ENCODE measurements at regions not wholly inside any gene's neighbourhood (a gene's known extent, or its start where the extent isn't known, plus 50 kb on each side); places are given as distances from the start of the nearest gene placed in this dataset.
"Not testable (repeated sequence)": the region's sequence is repeated elsewhere in the genome, so short reads cannot be mapped to it uniquely, and the experiment has no call there.

DNA sequence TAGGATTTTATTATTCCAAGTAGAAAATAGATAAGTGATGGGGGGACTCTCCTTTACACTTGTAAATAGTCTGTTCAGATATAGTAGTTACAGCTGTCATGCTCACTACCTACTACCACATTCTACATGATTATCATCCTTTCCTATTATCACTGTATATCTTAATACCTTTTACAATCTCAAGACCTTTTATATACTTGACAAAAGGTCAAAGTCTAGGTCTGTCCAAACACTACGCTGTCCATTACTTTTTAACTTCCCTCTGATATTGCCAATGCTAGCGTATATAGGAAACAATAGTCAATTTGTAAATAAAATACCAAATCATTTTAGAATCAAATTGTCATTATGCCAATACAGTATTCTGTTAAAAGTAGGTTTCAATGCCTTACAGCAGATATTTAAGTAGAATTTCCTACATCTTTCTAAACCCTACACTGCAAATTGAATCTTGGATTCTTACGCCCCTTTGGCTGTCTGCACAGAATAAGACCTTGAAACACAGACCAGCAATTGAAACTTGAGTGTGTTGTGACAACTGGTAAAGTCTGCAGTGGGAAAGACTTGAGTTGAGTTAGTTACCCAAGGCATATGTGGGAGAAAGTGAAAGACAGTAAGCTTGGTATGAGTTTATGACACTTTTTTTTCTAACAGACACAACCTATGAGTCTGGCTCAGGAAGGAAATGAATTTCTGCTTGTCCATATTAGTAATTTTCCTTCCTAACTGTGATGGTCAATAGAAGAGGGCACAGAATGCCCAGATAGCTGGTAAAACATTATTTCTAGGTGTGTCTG, 827.6 kb upstream of the ACO1 start:
- WGBS, 2 experiments (ENCODE audit: insufficient coverage in 1 of 2, insufficient read length in 1 of 2): 100% methylated on average over 3 of the region's 3 CpGs; no CpG with 5 or more reads in 1 of the 2 experiments
- no peak overlapping the region for H3K4me3 Mint-ChIP-seq
- H3K9me3 Mint-ChIP-seq: no peaks in the 10 kb centered on the region
- no peaks in the 10 kb centered on the region for H3K27me3 Mint-ChIP-seq (ENCODE audit: insufficient read depth)
- no peaks in the 10 kb centered on the region for H3K36me3 Mint-ChIP-seq (ENCODE audit: low read depth)
- Histone ChIP-seq H3K9ac (ENCODE audit: extremely low read depth, low read length, poor library complexity, severe bottlenecking) (no peak overlapping the region), H3K9me3 (ENCODE audit: control insufficient read depth, low read length) (no peaks in the 10 kb centered on the region), H3K36me3 (ENCODE audit: control insufficient read depth, insufficient read depth, low read length) (no peaks in the 10 kb centered on the region), H3K4me3 (ENCODE audit: low read length) (no peak overlapping the region), H3K27me3 (ENCODE audit: control insufficient read depth, insufficient read depth, low read length, poor library complexity, severe bottlenecking) (no peaks in the 10 kb centered on the region), H3K4me1 (ENCODE audit: control insufficient read depth, insufficient read depth, low read length) (peaks cover 7% of the 10 kb centered on the region), H3K27ac (ENCODE audit: low read depth, low read length) (no peak overlapping the region)
- TF ChIP-seq, protein P1, sequence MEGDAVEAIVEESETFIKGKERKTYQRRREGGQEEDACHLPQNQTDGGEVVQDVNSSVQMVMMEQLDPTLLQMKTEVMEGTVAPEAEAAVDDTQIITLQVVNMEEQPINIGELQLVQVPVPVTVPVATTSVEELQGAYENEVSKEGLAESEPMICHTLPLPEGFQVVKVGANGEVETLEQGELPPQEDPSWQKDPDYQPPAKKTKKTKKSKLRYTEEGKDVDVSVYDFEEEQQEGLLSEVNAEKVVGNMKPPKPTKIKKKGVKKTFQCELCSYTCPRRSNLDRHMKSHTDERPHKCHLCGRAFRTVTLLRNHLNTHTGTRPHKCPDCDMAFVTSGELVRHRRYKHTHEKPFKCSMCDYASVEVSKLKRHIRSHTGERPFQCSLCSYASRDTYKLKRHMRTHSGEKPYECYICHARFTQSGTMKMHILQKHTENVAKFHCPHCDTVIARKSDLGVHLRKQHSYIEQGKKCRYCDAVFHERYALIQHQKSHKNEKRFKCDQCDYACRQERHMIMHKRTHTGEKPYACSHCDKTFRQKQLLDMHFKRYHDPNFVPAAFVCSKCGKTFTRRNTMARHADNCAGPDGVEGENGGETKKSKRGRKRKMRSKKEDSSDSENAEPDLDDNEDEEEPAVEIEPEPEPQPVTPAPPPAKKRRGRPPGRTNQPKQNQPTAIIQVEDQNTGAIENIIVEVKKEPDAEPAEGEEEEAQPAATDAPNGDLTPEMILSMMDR (conservative IDR thresholded peaks at IDR 0.05): no peak
- H3K4me1 Mint-ChIP-seq: peaks cover 12% of the 10 kb centered on the region
- H3K27ac Mint-ChIP-seq: no peak overlapping the region
- DNase-seq: no peak

- not testable (repeated sequence) for H3K36me3 Mint-ChIP-seq (ENCODE audit: low read depth); H3K4me1 ChIP-seq (ENCODE audit: control insufficient read depth, insufficient read depth, low read length); H3K9me3 ChIP-seq (ENCODE audit: control insufficient read depth, low read length); H3K27ac Mint-ChIP-seq; H3K9me3 Mint-ChIP-seq; H3K4me3 ChIP-seq (ENCODE audit: low read length); H3K27me3 Mint-ChIP-seq (ENCODE audit: insufficient read depth); DNase-seq; H3K27ac ChIP-seq (ENCODE audit: low read depth, low read length); H3K4me1 Mint-ChIP-seq; H3K4me3 Mint-ChIP-seq; H3K9ac ChIP-seq (ENCODE audit: extremely low read depth, low read length, poor library complexity, severe bottlenecking); H3K27me3 ChIP-seq (ENCODE audit: control insufficient read depth, insufficient read depth, low read length, poor library complexity, severe bottlenecking); H3K36me3 ChIP-seq (ENCODE audit: control insufficient read depth, insufficient read depth, low read length)
- WGBS, 2 experiments (ENCODE audit: insufficient coverage in 1 of 2, insufficient read length in 1 of 2): 95% methylated on average over 1 of the region's 1 CpG; no CpG with 5 or more reads in 1 of the 2 experiments
Measured at GRCh38 chr9:31572190-31572589, 812.3 kb upstream of the ACO1 start.

- H3K4me3 Mint-ChIP-seq: no peak overlapping the region
- H3K27ac Mint-ChIP-seq: no peak overlapping the region
- H3K27ac ChIP-seq (ENCODE audit: low read depth, low read length): no peak overlapping the region
Measured at GRCh38 chr9:31573561-31573960, 810.9 kb upstream of the ACO1 start.

More at GRCh38 chr9:31573561-31573960, 810.9 kb upstream of the ACO1 start:
- no peaks in the 10 kb centered on the region for H3K27me3 Mint-ChIP-seq (ENCODE audit: insufficient read depth)
- WGBS, 2 experiments (ENCODE audit: insufficient coverage in 1 of 2, insufficient read length in 1 of 2): 93 to 100% methylated on average over 1 to 2 of the region's 2 CpGs
- no peak for DNase-seq
- no peaks in the 10 kb centered on the region for H3K36me3 ChIP-seq (ENCODE audit: control insufficient read depth, insufficient read depth, low read length)
- H3K9me3 ChIP-seq (ENCODE audit: control insufficient read depth, low read length): no peaks in the 10 kb centered on the region
- no peaks in the 10 kb centered on the region for H3K36me3 Mint-ChIP-seq (ENCODE audit: low read depth)
- H3K9ac ChIP-seq (ENCODE audit: extremely low read depth, low read length, poor library complexity, severe bottlenecking): no peak overlapping the region
- no peaks in the 10 kb centered on the region for H3K4me1 Mint-ChIP-seq
- H3K9me3 Mint-ChIP-seq: peaks cover 6% of the 10 kb centered on the region
- TF ChIP-seq, protein P1 (conservative IDR thresholded peaks at IDR 0.05): no peak
- H3K27me3 ChIP-seq (ENCODE audit: control insufficient read depth, insufficient read depth, low read length, poor library complexity, severe bottlenecking): no peaks in the 10 kb centered on the region
- no peaks in the 10 kb centered on the region for H3K4me1 ChIP-seq (ENCODE audit: control insufficient read depth, insufficient read depth, low read length)
- H3K4me3 ChIP-seq (ENCODE audit: low read length): no peak overlapping the region
